Osteoblast (primary cell): ENCODE measurements at regions not wholly inside any gene's neighbourhood (a gene's known extent, or its start where the extent isn't known, plus 50 kb on each side); places are given as distances from the start of the nearest gene placed in this dataset.

Source experiments
- DNase-seq: peaks from one replicate; pipeline ENCODE4 v3.0.0; 2011; ENCODE audit warnings: low spot score, mixed read lengths; ENCODE audit not compliant: insufficient read length; ENCODE audit errors: missing footprints
- H2AFZ ChIP-seq: 2 replicates; pipeline ENCODE4 v1.6.0; 2011; ENCODE audit warnings: mild to moderate bottlenecking, low read length
- H3K27ac ChIP-seq: 2 replicates; pipeline ENCODE4 v1.5.1; 2011; ENCODE audit warnings: mild to moderate bottlenecking, low read depth, low read length, moderate library complexity
- H3K27me3 ChIP-seq: 2 replicates; pipeline ENCODE4 v1.6.0; 2012; ENCODE audit warnings: mild to moderate bottlenecking, control low read depth, inconsistent platforms, low read length, moderate library complexity; ENCODE audit not compliant: insufficient read depth
- H3K36me3 ChIP-seq: 2 replicates; pipeline ENCODE4 v1.5.1; 2011; ENCODE audit warnings: mild to moderate bottlenecking, low read length, control low read depth, moderate library complexity; ENCODE audit not compliant: insufficient read depth
- H3K4me1 ChIP-seq: 2 replicates; pipeline ENCODE4 v1.5.1; 2011; ENCODE audit warnings: mild to moderate bottlenecking, low read length, control low read depth, moderate library complexity; ENCODE audit not compliant: insufficient read depth
- H3K4me2 ChIP-seq: 2 replicates; pipeline ENCODE4 v1.6.0; 2011; ENCODE audit warnings: mild to moderate bottlenecking, low read length; ENCODE audit not compliant: insufficient read depth
- H3K4me3 ChIP-seq: fragments of 200-600 bp; sonication (generic); 3 replicates; pipeline ENCODE4 v1.5.1; 2012; ENCODE audit warnings: mild to moderate bottlenecking, low read length, inconsistent platforms; ENCODE audit not compliant: insufficient read depth
- H3K79me2 ChIP-seq: 2 replicates; pipeline ENCODE4 v1.6.0; 2012; ENCODE audit warnings: mild to moderate bottlenecking, low read length, control low read depth, inconsistent platforms; ENCODE audit not compliant: insufficient read depth
- H3K9me3 ChIP-seq: 2 replicates; pipeline ENCODE4 v1.5.1; 2011; ENCODE audit warnings: low read depth, low read length, control low read depth
- H4K20me1 ChIP-seq: 2 replicates; pipeline ENCODE4 v1.6.0; 2012; ENCODE audit warnings: mild to moderate bottlenecking, low read length, control low read depth; ENCODE audit not compliant: insufficient read depth
- TF ChIP-seq, protein P1 (sequence below): IDR thresholded peaks from 2 replicates; pipeline ENCODE4 v1.5.1; 2011; ENCODE audit warnings: mild to moderate bottlenecking, low read depth, low read length, moderate library complexity; ENCODE audit errors: extremely low read depth

DNA sequence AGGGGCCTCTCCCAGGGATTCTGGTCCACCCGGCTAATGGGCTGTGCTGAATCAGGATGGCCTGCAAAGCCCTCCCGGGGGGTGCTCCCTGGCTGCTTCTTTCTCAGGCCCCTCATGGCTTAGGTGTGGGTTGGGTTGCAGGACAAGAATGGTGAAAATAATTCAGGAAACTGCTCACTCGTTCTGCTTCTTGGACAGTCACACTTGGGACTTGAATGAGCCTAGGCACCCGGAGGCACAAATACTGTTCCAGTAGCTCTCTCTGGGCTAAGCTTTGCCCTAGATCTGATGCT is 83.2 kb downstream of the TRIM29 start:
- Histone ChIP-seq H3K9me3 (no peaks in the 10 kb centered on the region), H3K27me3 (no peaks in the 10 kb centered on the region), H3K27ac (no peak overlapping the region), H3K4me2 (no peak overlapping the region), H2AFZ (no peak overlapping the region), H3K4me3 (no peak overlapping the region), H4K20me1 (no peaks in the 10 kb centered on the region), H3K79me2 (no peaks in the 10 kb centered on the region), H3K36me3 (no peaks in the 10 kb centered on the region), H3K4me1 (no peaks in the 10 kb centered on the region)
- no peak for DNase-seq
- TF ChIP-seq, protein P1, sequence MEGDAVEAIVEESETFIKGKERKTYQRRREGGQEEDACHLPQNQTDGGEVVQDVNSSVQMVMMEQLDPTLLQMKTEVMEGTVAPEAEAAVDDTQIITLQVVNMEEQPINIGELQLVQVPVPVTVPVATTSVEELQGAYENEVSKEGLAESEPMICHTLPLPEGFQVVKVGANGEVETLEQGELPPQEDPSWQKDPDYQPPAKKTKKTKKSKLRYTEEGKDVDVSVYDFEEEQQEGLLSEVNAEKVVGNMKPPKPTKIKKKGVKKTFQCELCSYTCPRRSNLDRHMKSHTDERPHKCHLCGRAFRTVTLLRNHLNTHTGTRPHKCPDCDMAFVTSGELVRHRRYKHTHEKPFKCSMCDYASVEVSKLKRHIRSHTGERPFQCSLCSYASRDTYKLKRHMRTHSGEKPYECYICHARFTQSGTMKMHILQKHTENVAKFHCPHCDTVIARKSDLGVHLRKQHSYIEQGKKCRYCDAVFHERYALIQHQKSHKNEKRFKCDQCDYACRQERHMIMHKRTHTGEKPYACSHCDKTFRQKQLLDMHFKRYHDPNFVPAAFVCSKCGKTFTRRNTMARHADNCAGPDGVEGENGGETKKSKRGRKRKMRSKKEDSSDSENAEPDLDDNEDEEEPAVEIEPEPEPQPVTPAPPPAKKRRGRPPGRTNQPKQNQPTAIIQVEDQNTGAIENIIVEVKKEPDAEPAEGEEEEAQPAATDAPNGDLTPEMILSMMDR, result no peak

DNA sequence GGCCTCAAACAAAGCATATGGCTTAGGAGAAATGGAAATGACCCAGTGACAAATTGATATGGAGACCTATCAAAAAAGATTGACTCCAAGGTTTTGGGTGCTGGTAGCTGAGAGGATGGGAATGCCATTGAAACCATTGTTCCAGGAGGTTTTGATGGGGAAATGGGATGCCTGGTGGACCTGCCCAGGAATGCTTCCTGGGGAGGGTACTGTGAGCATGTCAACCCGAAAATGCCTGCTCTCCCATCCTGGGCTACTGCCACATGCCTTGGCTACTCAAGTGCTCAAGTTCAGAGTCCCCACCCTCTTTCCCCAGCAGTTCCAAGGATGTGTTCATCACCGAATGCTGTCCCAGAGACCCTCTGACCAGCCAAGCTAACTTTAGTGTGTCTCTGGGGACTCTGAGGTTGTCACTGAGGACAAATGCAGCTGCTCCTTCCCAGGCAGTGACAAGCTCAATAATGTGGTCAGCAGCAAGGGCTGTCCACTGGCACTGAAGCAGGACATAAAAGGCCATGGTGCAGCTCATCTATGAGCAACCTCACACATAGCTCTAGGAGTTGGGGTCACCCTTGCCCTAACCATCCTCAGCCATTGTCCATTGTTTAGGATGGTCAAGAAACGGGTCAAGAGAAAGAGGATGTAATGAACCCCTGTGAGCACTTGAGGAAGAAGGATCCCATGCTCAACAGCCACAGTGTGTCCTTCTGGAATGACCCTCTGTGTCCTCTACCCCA is 83.7 kb downstream of the TRIM29 start:
- Histone ChIP-seq H3K4me1 (no peaks in the 10 kb centered on the region), H3K79me2 (no peaks in the 10 kb centered on the region), H3K4me3 (no peak overlapping the region), H2AFZ (no peak overlapping the region), H3K27me3 (no peaks in the 10 kb centered on the region), H3K27ac (no peak overlapping the region), H3K9me3 (no peaks in the 10 kb centered on the region), H3K4me2 (no peak overlapping the region), H4K20me1 (no peaks in the 10 kb centered on the region), H3K36me3 (no peaks in the 10 kb centered on the region)
- TF ChIP-seq, protein P1, result no peak
- no peak for DNase-seq

DNA sequence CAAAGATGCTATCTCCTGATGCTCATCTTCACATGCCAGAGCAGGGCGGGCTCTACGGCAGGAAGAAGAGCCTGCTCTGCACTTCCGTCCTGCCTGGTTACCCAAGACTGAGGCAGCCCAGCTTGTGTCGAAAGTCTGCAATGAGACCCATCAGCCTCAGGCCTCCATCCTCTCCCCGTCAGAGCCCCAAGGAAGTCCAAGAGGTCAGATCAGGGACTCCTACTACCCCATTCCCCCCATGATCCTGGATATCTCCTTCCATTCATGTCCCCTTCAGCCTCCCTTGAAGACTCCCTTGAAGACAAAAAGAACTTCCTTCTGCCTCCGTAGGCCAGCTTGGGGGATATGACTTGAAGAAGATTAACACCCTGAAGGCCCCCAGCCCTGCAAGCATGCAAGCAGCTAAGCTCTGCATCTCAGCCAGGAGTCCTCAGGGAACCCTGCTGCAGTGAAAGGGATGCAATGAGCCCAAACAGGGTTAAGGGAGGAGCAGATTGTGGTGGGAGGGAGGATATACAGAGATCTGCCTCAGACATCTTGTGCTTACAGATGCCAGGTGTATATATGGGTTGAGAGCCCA is 85.6 kb downstream of the TRIM29 start:
- no peak for DNase-seq
- no peak overlapping the region for H3K4me2 ChIP-seq
- no peaks in the 10 kb centered on the region for H4K20me1 ChIP-seq
- no peak overlapping the region for H3K27ac ChIP-seq
- H3K79me2 ChIP-seq, result no peaks in the 10 kb centered on the region
- H3K9me3 ChIP-seq, result peaks cover 1% of the 10 kb centered on the region
- H3K36me3 ChIP-seq, result no peaks in the 10 kb centered on the region
- H3K4me3 ChIP-seq, result no peak overlapping the region
- no peaks in the 10 kb centered on the region for H3K4me1 ChIP-seq
- H3K27me3 ChIP-seq, result no peaks in the 10 kb centered on the region
- no peak overlapping the region for H2AFZ ChIP-seq
- TF ChIP-seq, protein P1, result no peak

DNA sequence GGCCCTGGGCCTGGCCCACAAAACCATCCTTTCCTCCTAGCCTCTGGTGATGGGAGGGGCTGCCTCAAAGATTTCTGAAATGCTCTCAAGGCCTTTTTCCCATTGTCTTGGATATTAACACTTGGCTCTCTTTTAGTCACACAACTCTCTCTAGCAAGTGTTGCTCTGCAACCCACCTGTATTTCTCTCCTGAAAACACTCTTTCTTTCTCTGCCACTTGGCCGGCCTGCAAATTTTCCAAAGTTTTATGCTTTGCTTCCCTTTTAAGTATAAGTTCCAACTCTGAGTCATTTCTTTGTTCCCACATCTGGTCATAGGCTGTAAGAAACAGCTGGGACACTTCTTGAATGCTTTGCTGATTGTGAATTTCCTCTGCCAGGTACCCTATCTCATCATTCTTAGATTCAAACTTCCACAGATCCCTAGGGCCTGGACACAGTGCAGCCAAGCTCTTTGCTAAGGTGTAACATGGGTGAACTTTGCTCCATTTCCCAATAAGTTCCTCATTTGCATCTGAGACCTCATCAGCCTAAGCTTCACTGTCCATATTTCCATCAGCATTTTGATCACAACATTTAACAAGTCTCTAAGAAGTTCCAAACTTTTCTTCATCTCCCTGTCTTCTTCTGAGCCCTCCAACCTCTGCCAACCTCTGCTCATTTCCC is 93.8 kb downstream of the TRIM29 start:
- TF ChIP-seq, protein P1, result no peak
- no peak overlapping the region for H3K4me3 ChIP-seq
- no peak for DNase-seq
- H2AFZ ChIP-seq, result no peak overlapping the region
- H4K20me1 ChIP-seq, result no peaks in the 10 kb centered on the region
- no peaks in the 10 kb centered on the region for H3K79me2 ChIP-seq
- no peak overlapping the region for H3K27ac ChIP-seq
- H3K36me3 ChIP-seq, result no peaks in the 10 kb centered on the region
- no peaks in the 10 kb centered on the region for H3K27me3 ChIP-seq
- H3K4me1 ChIP-seq, result no peaks in the 10 kb centered on the region
- no peak overlapping the region for H3K4me2 ChIP-seq
- peaks cover 2% of the 10 kb centered on the region for H3K9me3 ChIP-seq
